GM18508 (cell line): ENCODE measurements at regions not wholly inside any gene's neighbourhood (a gene's known extent, or its start where the extent isn't known, plus 50 kb on each side); places are given as distances from the start of the nearest gene placed in this dataset.

Experiments used
- ATAC-seq: cut with Tn5 transposase; IDR thresholded peaks from one replicate; pipeline ENCODE4 v1.9.1; 2021; ENCODE audit warnings: moderate number of reproducible peaks; ENCODE audit not compliant: insufficient read depth, unreplicated experiment

DNA sequence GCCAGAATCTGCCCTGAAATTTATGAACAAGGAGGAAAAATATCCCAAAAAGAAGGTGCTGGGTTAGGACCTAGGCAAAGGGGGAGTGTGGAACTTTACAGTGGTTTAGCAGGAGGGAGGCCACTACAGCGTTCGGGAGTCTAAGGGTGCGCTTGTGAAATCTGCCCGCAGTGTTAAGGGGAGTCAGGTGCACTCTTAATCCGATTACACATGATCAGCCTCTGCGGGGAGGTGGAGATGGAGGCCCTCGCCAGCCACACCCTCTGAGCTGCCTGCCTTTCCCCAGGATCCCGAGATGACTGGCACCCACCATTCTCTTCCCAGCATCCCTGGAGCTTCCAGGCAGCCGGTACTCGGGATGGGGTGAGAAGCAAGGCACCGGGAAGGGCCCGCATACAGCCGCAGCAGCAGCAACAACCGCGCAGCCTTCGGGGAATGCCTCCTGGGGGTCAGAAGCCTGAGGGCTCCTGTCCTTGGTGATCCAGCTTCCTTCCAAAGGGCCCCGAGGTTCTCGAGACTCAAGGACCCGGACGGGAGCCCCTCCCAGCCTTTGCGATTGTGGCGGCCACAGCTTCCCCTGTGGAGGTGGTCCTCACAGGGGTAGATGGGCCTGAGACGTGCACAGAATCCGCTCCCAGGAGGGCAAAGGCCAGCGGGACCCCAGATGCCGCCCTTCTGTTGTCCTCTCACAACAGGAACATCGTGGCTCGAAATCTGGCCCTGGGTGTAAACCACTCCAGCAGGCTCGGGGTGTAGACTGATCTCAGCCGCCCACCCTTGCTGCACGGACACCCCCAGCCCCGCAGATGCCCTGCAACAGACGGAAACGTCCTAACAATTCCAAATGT lies 57.3 kb upstream of the CST7 start:
- no peak for ATAC-seq

GRCh38 chr20:24892522-24892921 lies 56.5 kb upstream of the CST7 start:
- ATAC-seq: no peak

- no peak for ATAC-seq
Measured at GRCh38 chr20:24892931-24893330, 56.1 kb upstream of the CST7 start.

DNA sequence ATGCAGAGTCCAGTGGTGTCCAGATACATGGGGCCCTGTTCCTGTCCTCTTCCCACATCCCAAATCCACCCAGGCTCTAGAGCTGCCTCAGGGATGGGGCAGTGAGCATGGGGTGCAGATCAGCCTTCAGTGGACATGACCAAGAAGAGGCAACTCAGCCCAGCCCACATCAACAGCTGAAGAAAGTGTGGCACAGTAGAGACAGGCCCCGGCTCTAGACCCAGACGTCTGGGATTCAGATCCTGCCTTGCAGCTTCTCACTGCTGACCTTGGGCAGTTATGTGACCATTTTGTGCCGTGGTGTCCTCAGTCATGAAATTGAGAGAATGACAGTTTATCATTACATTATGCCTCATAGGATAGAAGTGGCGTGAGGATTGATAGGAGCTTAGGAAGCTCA lies 54.6 kb upstream of the CST7 start:
- ATAC-seq: no peak

DNA sequence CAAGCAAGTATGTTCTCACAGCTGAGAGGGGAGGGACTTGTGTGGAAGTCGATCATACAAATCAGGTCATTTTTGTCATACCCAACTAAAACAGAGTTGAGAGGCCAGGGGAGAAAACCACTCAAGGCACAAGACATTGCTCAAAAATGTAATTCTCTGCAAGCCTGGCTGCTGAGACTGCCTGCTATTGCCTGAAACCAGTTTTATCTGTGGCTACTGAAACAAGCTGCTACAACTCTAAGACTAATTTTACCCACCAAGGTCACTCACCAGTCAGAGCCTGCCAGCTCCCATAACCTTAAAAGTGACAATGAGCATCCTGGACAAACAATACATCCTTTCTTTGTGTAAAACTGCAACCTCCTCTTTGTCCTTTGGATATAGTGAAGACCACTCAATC lies 54.1 kb upstream of the CST7 start:
- ATAC-seq: no peak

DNA sequence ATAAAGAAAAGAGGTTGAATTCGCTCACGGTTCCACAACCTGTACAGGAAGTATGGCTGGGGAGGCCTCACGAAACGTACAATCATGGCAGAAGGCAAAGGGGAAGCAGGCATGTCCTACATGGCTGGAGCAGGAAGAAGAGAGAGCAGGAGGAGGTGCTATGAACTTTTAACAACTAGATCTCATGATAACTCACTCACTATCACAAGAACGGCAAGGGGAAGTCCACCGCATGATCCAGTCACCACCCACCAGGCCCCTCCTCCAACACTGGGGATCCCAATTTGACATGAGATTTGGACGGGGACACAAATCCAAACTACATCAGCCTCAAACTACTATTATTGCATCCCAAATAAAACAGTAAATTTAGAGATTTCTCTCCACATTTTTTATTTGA lies 53.6 kb upstream of the CST7 start:
- ATAC-seq: no peak

DNA sequence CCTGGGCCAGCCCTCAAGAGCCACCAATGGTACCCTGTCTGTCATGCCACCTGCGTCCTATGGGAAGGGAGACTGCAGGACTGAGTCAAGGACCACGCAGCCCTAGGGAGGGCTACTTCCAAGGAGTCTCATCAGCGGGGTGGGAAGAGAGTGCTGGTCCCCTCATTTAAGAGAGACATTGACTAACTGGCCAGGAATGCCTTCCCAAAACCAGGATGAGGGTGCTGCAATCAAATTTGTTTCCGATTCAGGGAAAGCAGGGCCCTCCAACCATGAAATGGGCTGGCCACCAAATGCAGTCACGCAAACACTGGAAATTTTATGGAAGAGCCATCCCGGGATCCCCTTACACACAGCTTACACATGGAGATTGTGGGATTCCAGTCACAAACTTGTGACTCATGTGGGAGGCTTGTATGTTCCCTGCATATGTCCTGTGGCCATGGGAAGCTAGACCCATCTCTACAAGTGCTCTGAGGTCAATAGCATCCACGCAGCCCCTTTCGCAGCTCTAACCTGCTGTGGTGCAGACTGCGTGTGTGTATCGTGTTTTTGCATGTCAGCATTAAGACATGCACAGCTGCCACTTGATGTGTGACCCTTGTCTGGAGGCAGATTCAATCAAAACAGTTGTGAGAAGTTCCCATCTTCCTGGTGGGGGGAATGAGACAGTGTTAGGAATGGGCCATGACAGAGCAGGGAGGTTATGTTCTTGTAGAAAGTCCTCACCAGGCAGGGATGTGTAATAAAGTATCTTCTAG lies 53.0 kb upstream of the CST7 start:
- no peak for ATAC-seq

GRCh38 chr20:24896984-24897383 lies 52.1 kb upstream of the CST7 start:
- ATAC-seq: no peak

DNA sequence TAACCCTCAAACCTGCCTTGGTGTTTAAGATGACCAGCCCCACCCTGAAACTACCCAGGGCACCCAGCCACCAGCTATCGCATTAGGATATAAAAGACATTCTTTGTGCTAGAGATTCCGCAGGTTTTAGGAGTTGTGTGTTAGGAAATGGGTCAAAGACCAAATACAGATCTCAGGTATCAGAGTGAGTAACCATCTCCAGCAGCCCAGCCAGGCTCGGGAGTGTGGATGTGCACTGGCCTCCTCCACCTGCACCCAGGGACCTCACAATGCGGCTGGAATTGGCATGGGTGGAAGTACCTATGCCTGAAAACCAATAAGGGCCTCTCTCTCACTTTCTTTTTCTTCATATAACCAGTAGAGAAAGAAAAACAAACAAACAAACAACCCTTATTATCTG lies 51.1 kb upstream of the CST7 start:
- no peak for ATAC-seq

GRCh38 chr20:24899153-24899552 lies 49.9 kb upstream of the CST7 start:
- ATAC-seq: no peak
